GM12892 (cell line): ENCODE measurements at regions not wholly inside any gene's neighbourhood (a gene's known extent, or its start where the extent isn't known, plus 50 kb on each side); places are given as distances from the start of the nearest gene placed in this dataset.

Experiments used
- POLR2A ChIP-seq: IDR thresholded peaks from 2 replicates; pipeline ENCODE4 v1.6.1; 2011; ENCODE audit warnings: low read depth, low read length, control low read depth
- POLR2AphosphoS5 ChIP-seq: IDR thresholded peaks from 2 replicates; pipeline ENCODE4 v1.6.1; 2011; ENCODE audit warnings: low read depth, low read length, control low read depth
- TAF1 ChIP-seq: IDR thresholded peaks from 2 replicates; pipeline ENCODE4 v1.6.1; 2011; ENCODE audit warnings: low read depth, mild to moderate bottlenecking, control low read depth, low read length, borderline replicate concordance

- TF ChIP-seq TAF1, result no peak
- no peak for TF ChIP-seq POLR2A
- TF ChIP-seq POLR2AphosphoS5, result no peak
Measured at GRCh38 chr2:212667751-212668316, 129.2 kb upstream of the ERBB4 start.
